ENCODE measurements at regions not wholly inside any gene's neighbourhood (a gene's known extent, or its start where the extent isn't known, plus 50 kb on each side); places are given as distances from the start of the nearest gene placed in this dataset.

- no peak for TF ChIP-seq CTCF (conservative IDR thresholded peaks at IDR 0.05; ENCODE audit: low read depth, low read length)
Observed at GRCh38 chr1:93774707-93775106, 93.1 kb upstream of the BCAR3 start.

GRCh38 chr1:93773049-93773838, 91.6 kb upstream of the BCAR3 start:
- TF ChIP-seq CTCF (conservative IDR thresholded peaks at IDR 0.05; ENCODE audit: low read depth, low read length): no peak
- no peak overlapping the region for H3K4me3 ChIP-seq (ENCODE audit: low read length)
- no peak for DNase-seq (ENCODE audit: low read depth)

More at GRCh38 chr1:93774707-93775106, 93.1 kb upstream of the BCAR3 start:
- no peak overlapping the region for H3K4me3 ChIP-seq (ENCODE audit: low read length)
- no peak for DNase-seq (ENCODE audit: low read depth)

- no peak for TF ChIP-seq CTCF (conservative IDR thresholded peaks at IDR 0.05; ENCODE audit: low read depth, low read length)
- DNase-seq (ENCODE audit: low read depth): no peak
- no peak overlapping the region for H3K4me3 ChIP-seq (ENCODE audit: low read length)
Observed at GRCh38 chr1:93771843-93772242, 90.2 kb upstream of the BCAR3 start.

- DNase-seq (ENCODE audit: low read depth): no peak
- no peak for TF ChIP-seq CTCF (conservative IDR thresholded peaks at IDR 0.05; ENCODE audit: low read depth, low read length)
- H3K4me3 ChIP-seq (ENCODE audit: low read length): no peak overlapping the region
Observed at GRCh38 chr1:93770640-93771039, 89.0 kb upstream of the BCAR3 start.

GRCh38 chr1:93769777-93770176, 88.1 kb upstream of the BCAR3 start:
- no peak for TF ChIP-seq CTCF (conservative IDR thresholded peaks at IDR 0.05; ENCODE audit: low read depth, low read length)
- no peak overlapping the region for H3K4me3 ChIP-seq (ENCODE audit: low read length)

GRCh38 chr1:93768380-93768863, 86.8 kb upstream of the BCAR3 start:
- no peak overlapping the region for H3K4me3 ChIP-seq (ENCODE audit: low read length)
- no peak for DNase-seq (ENCODE audit: low read depth)
- no peak for TF ChIP-seq CTCF (conservative IDR thresholded peaks at IDR 0.05; ENCODE audit: low read depth, low read length)

More at GRCh38 chr1:93769777-93770176, 88.1 kb upstream of the BCAR3 start:
- no peak for DNase-seq (ENCODE audit: low read depth)

GRCh38 chr1:93766451-93766850, 84.8 kb upstream of the BCAR3 start:
- TF ChIP-seq CTCF (conservative IDR thresholded peaks at IDR 0.05; ENCODE audit: low read depth, low read length): no peak
- H3K4me3 ChIP-seq (ENCODE audit: low read length): no peak overlapping the region
- no peak for DNase-seq (ENCODE audit: low read depth)
